Activated CD4-positive, alpha-beta T cell treated with anti-CD3 and anti-CD28 coated beads for 24 hours (primary cell): ENCODE measurements at regions not wholly inside any gene's neighbourhood (a gene's known extent, or its start where the extent isn't known, plus 50 kb on each side); places are given as distances from the start of the nearest gene placed in this dataset.

Experiments used
- DNase-seq, 2 donors: peaks; one replicate each; pipeline ENCODE4 v3.0.0-alpha.2; 2020; ENCODE audit warnings: low read depth in 2 of 2

- no peak for DNase-seq
These were observed 65.0 kb upstream of the MEIS2 start for GRCh38 chr15:37165395-37165794.

- DNase-seq, result no peak
These were observed 66.1 kb upstream of the MEIS2 start for GRCh38 chr15:37166402-37166801.

- DNase-seq, result no peak
These were observed 81.0 kb upstream of the MEIS2 start for GRCh38 chr15:37181339-37181738.

GRCh38 chr15:37199545-37199944 is 99.2 kb upstream of the MEIS2 start:
- DNase-seq, result no peak

- DNase-seq, result no peak
These were observed 102.7 kb upstream of the MEIS2 start for GRCh38 chr15:37203050-37203449.

- no peak for DNase-seq
These were observed 104.3 kb upstream of the MEIS2 start for GRCh38 chr15:37204692-37205091.

GRCh38 chr15:37206690-37207089 is 106.3 kb upstream of the MEIS2 start:
- no peak for DNase-seq

- no peak for DNase-seq
These were observed 108.0 kb upstream of the MEIS2 start for GRCh38 chr15:37208146-37209040.

GRCh38 chr15:37209041-37209363 is 108.7 kb upstream of the MEIS2 start:
- no peak for DNase-seq

GRCh38 chr15:37217567-37217966 is 117.2 kb upstream of the MEIS2 start:
- no peak for DNase-seq

GRCh38 chr15:37218351-37218916 is 118.1 kb upstream of the MEIS2 start:
- DNase-seq, result no peak

- DNase-seq, result no peak
These were observed 118.9 kb upstream of the MEIS2 start for GRCh38 chr15:37219211-37219701.

GRCh38 chr15:37220949-37221670 is 120.8 kb upstream of the MEIS2 start:
- no peak for DNase-seq

GRCh38 chr15:37221671-37222145 is 121.4 kb upstream of the MEIS2 start:
- DNase-seq, result no peak

- DNase-seq, result no peak
These were observed 122.7 kb upstream of the MEIS2 start for GRCh38 chr15:37223089-37223488.

- DNase-seq, result no peak
These were observed 129.7 kb upstream of the MEIS2 start for GRCh38 chr15:37229855-37230619.

- no peak for DNase-seq
These were observed 145.0 kb upstream of the MEIS2 start for GRCh38 chr15:37245358-37245757.

GRCh38 chr15:37246065-37246464 is 145.7 kb upstream of the MEIS2 start:
- DNase-seq, result no peak

GRCh38 chr15:37246856-37247255 is 146.5 kb upstream of the MEIS2 start:
- DNase-seq, result no peak

GRCh38 chr15:37249249-37249648 is 148.9 kb upstream of the MEIS2 start:
- no peak for DNase-seq

- no peak for DNase-seq
These were observed 152.2 kb upstream of the MEIS2 start for GRCh38 chr15:37252530-37252929.

GRCh38 chr15:37253877-37254276 is 153.5 kb upstream of the MEIS2 start:
- DNase-seq, result no peak
